Choroid plexus epithelial cell (primary cell): ENCODE measurements at regions not wholly inside any gene's neighbourhood (a gene's known extent, or its start where the extent isn't known, plus 50 kb on each side); places are given as distances from the start of the nearest gene placed in this dataset.
"Not testable (repeated sequence)": the region's sequence is repeated elsewhere in the genome, so short reads cannot be mapped to it uniquely, and the experiment has no call there.

Experiments
- DNase-seq: peaks from one replicate; pipeline ENCODE4 v3.0.0-alpha.2; 2010; ENCODE audit warnings: low read depth
- H3K4me3 ChIP-seq: 2 replicates; pipeline ENCODE4 v1.5.1; 2011; ENCODE audit warnings: low read depth, mild to moderate bottlenecking, control low read depth, low read length, moderate library complexity
- CTCF ChIP-seq: conservative IDR thresholded peaks from 2 replicates; pipeline ENCODE4 v1.5.1; 2011; ENCODE audit warnings: low read depth, mild to moderate bottlenecking, control low read depth, inconsistent platforms, low read length, moderate library complexity

GRCh38 chr7:84879570-84880325 is 307.1 kb downstream of the SEMA3D start:
- DNase-seq = no peak
- TF ChIP-seq CTCF = no peak
- H3K4me3 ChIP-seq = no peak overlapping the region

- no peak for TF ChIP-seq CTCF
- no peak overlapping the region for H3K4me3 ChIP-seq
- DNase-seq = no peak
These were observed 308.8 kb downstream of the SEMA3D start for GRCh38 chr7:84877943-84878570.

- H3K4me3 ChIP-seq = no peak overlapping the region
- no peak for TF ChIP-seq CTCF
- DNase-seq = no peak
These were observed 310.6 kb downstream of the SEMA3D start for GRCh38 chr7:84876061-84876821.

- TF ChIP-seq CTCF = no peak
- H3K4me3 ChIP-seq = no peak overlapping the region
- DNase-seq = no peak
These were observed 321.3 kb downstream of the SEMA3D start for GRCh38 chr7:84865560-84865959.

GRCh38 chr7:84857336-84857735 is 329.5 kb downstream of the SEMA3D start:
- no peak overlapping the region for H3K4me3 ChIP-seq
- no peak for DNase-seq
- TF ChIP-seq CTCF = no peak

GRCh38 chr7:84855758-84856157 is 331.1 kb downstream of the SEMA3D start:
- no peak overlapping the region for H3K4me3 ChIP-seq
- no peak for DNase-seq
- no peak for TF ChIP-seq CTCF

- DNase-seq, H3K4me3 ChIP-seq: not testable (repeated sequence)
These were observed 337.9 kb downstream of the SEMA3D start for GRCh38 chr7:84848974-84849372.
